OCI-LY1 (cell line): ENCODE measurements at regions not wholly inside any gene's neighbourhood (a gene's known extent, or its start where the extent isn't known, plus 50 kb on each side); places are given as distances from the start of the nearest gene placed in this dataset.

Experiments
- H2AFZ ChIP-seq: fragments of 200-600 bp; sonication (generic), shearing (Covaris generic); 2 replicates; pipeline ENCODE4 v1.6.0; 2014; ENCODE audit warnings: antibody characterized with exemption, mild to moderate bottlenecking, low read length
- H3F3A ChIP-seq: fragments of 200-600 bp; sonication (generic), shearing (Covaris generic); 2 replicates; pipeline ENCODE4 v1.6.0; 2014; ENCODE audit warnings: mild to moderate bottlenecking, antibody characterized with exemption, low read length, moderate library complexity; ENCODE audit not compliant: insufficient read depth
- H3K27ac ChIP-seq: fragments of 200-600 bp; sonication (generic); 2 replicates; pipeline ENCODE4 v1.5.1; 2014; ENCODE audit warnings: low read length, mixed run types, mild to moderate bottlenecking, low read depth; ENCODE audit not compliant: poor library complexity, severe bottlenecking
- H3K27me3 ChIP-seq: fragments of 200-600 bp; sonication (generic); 2 replicates; pipeline ENCODE4 v1.6.0; 2014; ENCODE audit warnings: antibody characterized with exemption, mild to moderate bottlenecking, low read length, moderate library complexity; ENCODE audit not compliant: insufficient read depth
- H3K36me3 ChIP-seq: fragments of 200-600 bp; sonication (generic); 2 replicates; pipeline ENCODE4 v1.6.1; 2014; ENCODE audit warnings: mild to moderate bottlenecking, antibody characterized with exemption, low read length, moderate library complexity, mixed read lengths; ENCODE audit not compliant: insufficient read depth
- H3K4me1 ChIP-seq: fragments of 200-600 bp; sonication (generic); 2 replicates; pipeline ENCODE4 v1.5.1; 2014; ENCODE audit warnings: mild to moderate bottlenecking, low read length, moderate library complexity; ENCODE audit not compliant: insufficient read depth, severe bottlenecking
- H3K4me2 ChIP-seq: fragments of 200-600 bp; sonication (generic), shearing (Covaris generic); 2 replicates; pipeline ENCODE4 v1.6.1; 2014; ENCODE audit warnings: low read length
- H3K4me3 ChIP-seq: fragments of 200-600 bp; sonication (generic); 2 replicates; pipeline ENCODE4 v1.5.1; 2014; ENCODE audit warnings: low read length, low read depth, mild to moderate bottlenecking, mixed read lengths; ENCODE audit not compliant: poor library complexity, severe bottlenecking
- H3K79me2 ChIP-seq: fragments of 200-600 bp; shearing (Covaris generic); 2 replicates; pipeline ENCODE4 v1.6.1; 2016; ENCODE audit warnings: mixed run types, low read length, mixed read lengths; ENCODE audit not compliant: insufficient read depth
- H3K9ac ChIP-seq: fragments of 200-600 bp; sonication (generic), shearing (Covaris generic); 2 replicates; pipeline ENCODE4 v1.6.1; 2014; ENCODE audit warnings: mild to moderate bottlenecking, low read length, mixed read lengths
- H3K9me2 ChIP-seq: fragments of 200-600 bp; sonication (generic), shearing (Covaris generic); 2 replicates; pipeline ENCODE4 v1.6.1; 2014; ENCODE audit warnings: low read depth, mild to moderate bottlenecking, low read length, mixed read lengths
- H3K9me3 ChIP-seq: fragments of 200-600 bp; shearing (Covaris generic); 2 replicates; pipeline ENCODE4 v1.6.1; 2014; ENCODE audit warnings: low read length, mixed read lengths
- H4K20me1 ChIP-seq: fragments of 200-600 bp; sonication (generic), shearing (Covaris generic); 2 replicates; pipeline ENCODE4 v1.6.0; 2016; ENCODE audit warnings: mild to moderate bottlenecking, low read length; ENCODE audit not compliant: insufficient read depth
- EZH2 ChIP-seq: fragments of 200-600 bp; sonication (generic), shearing (Covaris generic); IDR thresholded peaks from 2 replicates; pipeline ENCODE4 v1.8.0; 2017; ENCODE audit warnings: borderline replicate concordance, mixed run types, mild to moderate bottlenecking, antibody characterized with exemption, low read length, moderate library complexity, mixed read lengths
- TF ChIP-seq, protein P1 (sequence below): fragments of 200-600 bp; sonication (generic), shearing (Covaris generic); IDR thresholded peaks from 2 replicates; pipeline ENCODE4 v1.5.1; 2017; ENCODE audit warnings: mild to moderate bottlenecking, antibody characterized with exemption, low read length, moderate library complexity, mixed read lengths

DNA sequence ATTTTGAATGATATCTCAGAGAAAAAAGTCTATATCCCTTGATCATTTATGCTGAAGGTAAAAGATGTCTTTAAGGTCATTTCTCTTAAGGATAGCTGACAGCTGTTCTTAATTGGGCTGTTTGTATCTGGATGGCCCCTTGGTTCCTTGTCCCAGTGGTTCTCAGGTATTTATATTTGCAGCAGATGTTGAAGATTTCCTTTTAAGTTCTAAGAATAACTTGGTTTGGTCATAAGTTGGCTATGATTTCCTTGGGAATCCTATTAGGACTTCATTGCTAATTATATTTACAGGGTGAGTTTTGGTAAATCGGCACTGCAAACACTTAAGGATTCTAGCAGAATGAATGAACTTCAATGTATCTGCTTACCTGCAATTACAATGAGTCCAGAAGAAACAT lies 460.4 kb upstream of the SGO1 start:
- Histone ChIP-seq H3K4me3 (no peak overlapping the region), H3K9ac (no peak overlapping the region), H3K79me2 (no peaks in the 10 kb centered on the region), H2AFZ (no peak overlapping the region), H3K27me3 (no peaks in the 10 kb centered on the region), H3K4me1 (no peaks in the 10 kb centered on the region), H3K9me3 (no peaks in the 10 kb centered on the region), H3K9me2 (no peaks in the 10 kb centered on the region), H3K4me2 (no peak overlapping the region), H3K27ac (no peak overlapping the region), H3F3A (no peaks in the 10 kb centered on the region), H3K36me3 (no peaks in the 10 kb centered on the region), H4K20me1 (no peaks in the 10 kb centered on the region)
- no peak for TF ChIP-seq EZH2
- TF ChIP-seq, protein P1, sequence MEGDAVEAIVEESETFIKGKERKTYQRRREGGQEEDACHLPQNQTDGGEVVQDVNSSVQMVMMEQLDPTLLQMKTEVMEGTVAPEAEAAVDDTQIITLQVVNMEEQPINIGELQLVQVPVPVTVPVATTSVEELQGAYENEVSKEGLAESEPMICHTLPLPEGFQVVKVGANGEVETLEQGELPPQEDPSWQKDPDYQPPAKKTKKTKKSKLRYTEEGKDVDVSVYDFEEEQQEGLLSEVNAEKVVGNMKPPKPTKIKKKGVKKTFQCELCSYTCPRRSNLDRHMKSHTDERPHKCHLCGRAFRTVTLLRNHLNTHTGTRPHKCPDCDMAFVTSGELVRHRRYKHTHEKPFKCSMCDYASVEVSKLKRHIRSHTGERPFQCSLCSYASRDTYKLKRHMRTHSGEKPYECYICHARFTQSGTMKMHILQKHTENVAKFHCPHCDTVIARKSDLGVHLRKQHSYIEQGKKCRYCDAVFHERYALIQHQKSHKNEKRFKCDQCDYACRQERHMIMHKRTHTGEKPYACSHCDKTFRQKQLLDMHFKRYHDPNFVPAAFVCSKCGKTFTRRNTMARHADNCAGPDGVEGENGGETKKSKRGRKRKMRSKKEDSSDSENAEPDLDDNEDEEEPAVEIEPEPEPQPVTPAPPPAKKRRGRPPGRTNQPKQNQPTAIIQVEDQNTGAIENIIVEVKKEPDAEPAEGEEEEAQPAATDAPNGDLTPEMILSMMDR: no peak

GRCh38 chr3:20645340-20645739 lies 459.3 kb upstream of the SGO1 start:
- Histone ChIP-seq H3F3A (no peaks in the 10 kb centered on the region), H3K9ac (no peak overlapping the region), H3K79me2 (no peaks in the 10 kb centered on the region), H3K27ac (no peak overlapping the region), H3K4me3 (no peak overlapping the region), H3K9me2 (no peaks in the 10 kb centered on the region), H3K36me3 (no peaks in the 10 kb centered on the region), H3K27me3 (no peaks in the 10 kb centered on the region), H4K20me1 (no peaks in the 10 kb centered on the region), H3K9me3 (no peaks in the 10 kb centered on the region), H3K4me1 (no peaks in the 10 kb centered on the region), H3K4me2 (no peak overlapping the region), H2AFZ (no peak overlapping the region)
- TF ChIP-seq, protein P1: no peak
- TF ChIP-seq EZH2: no peak

- Histone ChIP-seq H3K79me2 (no peaks in the 10 kb centered on the region), H4K20me1 (no peaks in the 10 kb centered on the region), H3K9ac (no peak overlapping the region), H3K4me3 (no peak overlapping the region), H3K9me2 (no peaks in the 10 kb centered on the region), H3K4me2 (no peak overlapping the region), H3K27ac (no peak overlapping the region), H3K9me3 (no peaks in the 10 kb centered on the region), H3K4me1 (no peaks in the 10 kb centered on the region), H3K36me3 (no peaks in the 10 kb centered on the region), H3K27me3 (no peaks in the 10 kb centered on the region), H3F3A (no peaks in the 10 kb centered on the region), H2AFZ (no peak overlapping the region)
- TF ChIP-seq EZH2: no peak
- TF ChIP-seq, protein P1: no peak
Observed at GRCh38 chr3:20637729-20638128, 451.7 kb upstream of the SGO1 start.
